DLD1 (cell line): ENCODE measurements at regions not wholly inside any gene's neighbourhood (a gene's known extent, or its start where the extent isn't known, plus 50 kb on each side); places are given as distances from the start of the nearest gene placed in this dataset.

Experiments
- in situ Hi-C: cut with HindIII; loops from 2 replicates; pipeline ENCODE4 v1.10.0; 2017; ENCODE audit warnings: low sequenced_read_pairs

DNA sequence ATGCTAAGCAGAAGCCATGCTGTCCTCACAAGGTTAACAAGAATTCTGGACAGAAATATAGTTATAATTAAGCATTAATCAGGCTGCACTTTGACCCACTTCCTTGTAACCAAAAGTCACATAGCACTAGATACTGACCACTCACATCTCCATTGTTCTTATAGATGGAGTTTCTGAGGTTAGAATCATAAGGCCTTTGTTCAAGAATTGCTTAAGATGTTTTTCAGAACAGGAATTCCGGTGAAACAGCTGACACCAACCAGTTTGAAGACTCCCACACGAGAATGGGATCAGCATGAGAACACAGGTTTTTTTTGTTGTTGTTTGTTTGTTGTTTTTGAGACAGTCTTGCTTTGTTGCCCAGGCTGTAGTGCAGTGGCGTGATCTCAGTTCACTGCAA is 488.3 kb upstream of the NRP1 start:
- in situ Hi-C loops = no loop called here

DNA sequence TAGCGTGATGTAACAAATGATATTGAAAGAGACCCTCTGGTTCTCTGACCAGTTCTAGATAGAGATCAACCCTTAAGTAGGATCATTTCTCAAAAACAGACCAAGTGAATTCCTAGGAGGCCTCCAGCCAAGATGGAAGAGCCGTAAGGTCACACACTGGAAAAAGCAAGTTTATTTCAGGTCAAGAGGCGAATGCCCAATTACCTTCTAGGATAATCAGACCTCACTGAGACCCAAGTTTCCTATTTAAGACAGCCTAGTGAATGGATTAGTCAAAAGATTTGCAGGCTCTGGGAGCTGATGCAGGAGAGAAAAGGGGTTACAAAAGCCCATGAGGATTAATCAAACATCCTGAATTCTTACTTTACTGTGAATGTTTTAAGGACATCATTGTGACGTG is 486.1 kb upstream of the NRP1 start:
- in situ Hi-C loops = no loop called here

DNA sequence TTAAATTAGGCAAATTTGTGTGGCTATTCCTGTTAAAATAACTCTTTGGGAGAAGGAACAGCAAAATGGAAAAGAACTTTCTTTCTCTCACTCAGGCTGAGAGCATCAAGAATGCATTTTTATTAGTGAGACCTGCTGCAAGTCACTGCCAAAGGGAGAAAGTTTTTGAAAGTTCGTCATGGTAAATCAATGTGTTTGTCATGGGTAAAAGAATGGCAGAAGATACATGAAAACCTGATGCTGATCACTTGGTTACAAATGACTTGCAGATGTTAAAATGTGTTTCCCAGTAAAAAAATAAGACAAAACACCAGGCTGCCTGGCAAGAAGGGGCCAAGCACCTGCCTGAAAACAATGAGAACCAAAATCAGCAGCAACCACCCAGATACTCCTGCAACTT is 484.7 kb upstream of the NRP1 start:
- in situ Hi-C loops = no loop called here

DNA sequence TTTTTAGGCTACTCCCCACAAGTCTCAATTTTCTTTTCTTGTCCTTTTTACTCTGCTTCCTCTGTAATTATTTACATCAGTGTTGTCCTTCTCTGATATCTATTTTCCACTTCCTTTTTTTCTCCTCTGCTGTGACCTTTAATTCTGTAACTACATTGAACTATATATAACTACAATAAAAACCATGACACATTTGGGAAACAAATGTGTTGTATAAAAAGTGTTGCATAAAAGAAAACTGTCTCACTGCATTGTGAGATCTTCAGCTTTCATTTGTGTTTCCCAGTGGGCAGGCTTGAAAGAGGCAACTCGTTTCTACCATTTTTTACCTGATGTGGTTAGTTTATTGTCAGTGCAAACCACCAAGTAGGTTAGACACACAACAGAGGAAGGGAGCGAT is 483.9 kb upstream of the NRP1 start:
- in situ Hi-C loops = no loop called here

DNA sequence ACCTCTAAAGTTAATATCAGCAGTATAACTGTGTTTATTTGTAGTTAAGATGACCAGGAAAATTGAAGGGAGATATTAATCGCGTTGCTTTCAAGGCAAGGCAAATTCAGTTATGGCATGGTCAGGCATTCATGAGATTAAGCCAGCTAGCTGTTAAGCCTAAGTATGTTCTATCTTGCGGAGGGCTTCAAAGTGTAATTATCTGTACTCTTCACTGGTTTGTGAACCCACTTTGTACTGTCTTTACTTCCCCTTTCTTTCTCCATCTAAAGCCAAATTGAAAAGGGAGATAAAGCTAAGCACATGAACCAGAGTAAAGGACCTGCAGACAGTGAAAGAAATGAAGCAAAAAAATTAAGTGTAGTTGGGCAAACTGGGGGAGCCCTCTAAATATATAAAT is 483.1 kb upstream of the NRP1 start:
- in situ Hi-C loops = no loop called here

DNA sequence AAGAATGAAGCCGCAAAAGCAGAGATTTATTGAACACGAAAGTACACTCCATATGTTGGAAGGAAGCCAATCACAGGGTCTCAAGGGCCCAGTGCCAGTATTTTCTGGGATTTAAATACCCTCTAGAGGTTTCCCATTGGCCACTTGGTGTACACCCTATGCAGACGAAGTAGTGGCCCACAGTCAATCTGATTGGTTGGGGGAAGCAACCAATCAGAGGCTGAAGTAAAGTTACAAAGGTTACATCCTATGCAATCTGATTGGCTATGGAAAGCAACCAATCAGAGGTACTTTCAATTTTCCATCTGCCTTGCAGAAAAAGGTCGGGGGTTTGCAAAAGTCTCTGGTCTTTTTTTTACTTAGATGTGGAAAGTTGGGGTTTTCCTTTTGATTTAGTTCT is 481.3 kb upstream of the NRP1 start:
- in situ Hi-C loops = no loop called here

DNA sequence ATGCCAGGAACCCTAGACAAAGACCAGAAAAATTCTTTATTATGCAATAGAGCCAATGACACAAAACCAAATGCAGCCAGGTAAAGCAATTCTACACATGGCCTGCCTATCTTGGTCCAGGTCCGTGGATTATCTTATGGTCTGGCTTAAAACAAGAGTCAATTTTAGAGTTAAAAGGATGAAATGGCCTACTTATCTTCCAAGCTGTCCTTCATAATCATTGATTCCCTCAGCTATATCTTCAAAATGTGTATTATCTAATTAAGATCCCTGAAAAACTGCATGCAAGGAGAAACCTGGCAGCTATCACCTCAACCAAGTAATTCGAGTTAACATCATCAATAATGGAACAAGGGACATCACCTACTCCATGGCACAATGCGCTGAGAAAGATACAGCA is 479.4 kb upstream of the NRP1 start:
- in situ Hi-C loops = no loop called here

DNA sequence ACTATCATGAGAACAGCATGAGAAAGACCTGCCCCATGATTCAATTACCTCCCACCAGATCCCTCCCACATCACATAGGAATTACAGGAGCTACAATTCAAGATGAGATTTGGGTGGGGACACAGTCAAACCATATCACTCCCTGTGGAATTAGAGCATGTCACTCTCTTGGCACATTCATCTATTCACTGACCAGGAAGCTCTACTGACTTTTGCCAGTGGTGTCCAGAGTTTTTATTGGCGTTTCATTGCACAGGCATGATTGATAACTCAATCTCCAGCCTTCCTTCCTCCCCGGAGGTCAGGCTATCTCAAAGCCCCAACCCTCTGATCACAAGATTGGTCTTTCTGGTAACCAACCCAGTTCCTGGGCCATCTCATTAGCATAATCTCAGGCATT is 478.9 kb upstream of the NRP1 start:
- in situ Hi-C loops = no loop called here

DNA sequence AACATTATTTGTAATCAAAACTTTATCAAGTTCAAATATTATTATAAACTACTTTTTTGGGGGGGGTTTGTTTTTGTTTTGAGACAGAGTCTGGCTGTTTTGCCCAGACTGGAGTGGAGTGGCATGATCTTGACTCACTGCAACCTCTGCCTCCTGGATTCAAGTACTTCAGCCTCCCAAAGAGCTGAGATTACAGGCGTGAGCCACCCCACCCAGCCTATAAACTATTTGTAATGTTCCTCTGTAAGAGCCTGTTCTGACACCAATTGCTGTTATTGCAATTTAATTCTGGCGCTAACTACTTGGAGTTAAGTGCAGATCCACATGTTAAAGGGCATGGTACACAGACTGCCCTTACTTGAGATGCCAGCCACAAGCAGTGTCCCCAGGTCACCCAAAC is 478.1 kb upstream of the NRP1 start:
- in situ Hi-C loops = no loop called here

DNA sequence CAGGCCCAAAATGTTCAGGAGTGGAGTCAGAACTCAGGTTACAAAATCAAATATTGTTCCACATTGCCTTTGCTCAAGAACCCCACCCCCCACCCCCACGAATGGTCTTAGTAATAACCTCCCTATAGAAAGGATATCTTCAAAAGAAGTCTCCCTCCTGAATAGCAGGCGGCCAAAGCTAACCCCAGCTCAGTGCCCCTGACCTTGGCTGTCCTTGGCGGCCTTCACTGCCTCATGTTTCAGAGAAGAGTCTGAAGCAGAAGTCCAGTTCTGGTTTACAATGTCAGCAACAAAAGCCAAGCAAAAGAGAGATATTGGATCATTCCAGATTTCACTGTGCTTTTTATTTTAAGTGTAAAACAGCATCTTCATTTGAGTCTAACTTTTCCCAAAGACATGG is 476.5 kb upstream of the NRP1 start:
- in situ Hi-C loops = no loop called here

DNA sequence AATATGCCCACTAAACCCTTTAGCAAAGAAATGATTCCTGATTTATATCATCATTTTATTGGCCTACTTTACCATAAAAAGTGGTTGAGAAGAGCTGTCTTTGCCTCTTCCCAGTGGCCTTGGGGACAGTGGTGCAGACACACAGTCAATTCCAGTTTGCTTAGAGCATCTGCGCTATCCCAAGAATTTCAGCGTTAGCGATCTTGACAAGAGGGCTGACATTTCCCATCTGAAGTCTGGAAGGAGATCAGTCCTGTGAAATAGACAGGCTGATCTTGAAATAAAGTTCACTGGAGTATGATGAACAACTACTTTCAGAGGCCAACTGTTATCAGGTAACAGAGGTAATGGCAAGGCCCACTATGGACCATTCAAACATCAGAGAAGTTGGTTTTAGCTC is 475.3 kb upstream of the NRP1 start:
- in situ Hi-C loops = no loop called here

DNA sequence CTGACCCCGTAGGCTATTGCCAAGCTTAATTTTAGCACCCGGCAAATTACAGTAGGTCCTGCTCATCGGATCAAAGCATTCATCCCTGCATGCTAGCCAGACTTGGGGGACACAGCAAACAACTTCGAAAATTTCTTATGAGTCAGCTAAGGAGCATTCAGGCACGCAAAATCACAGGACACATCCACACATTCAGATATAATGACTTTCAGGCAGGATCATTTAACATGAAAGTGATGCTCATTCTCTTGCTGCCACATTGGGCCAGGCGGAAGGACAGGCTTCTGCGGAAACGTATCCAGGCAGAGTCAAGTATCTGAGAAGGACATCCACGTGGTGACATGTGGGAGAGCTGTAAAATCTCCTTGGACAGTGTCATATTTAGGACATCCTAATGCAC is 474.0 kb upstream of the NRP1 start:
- in situ Hi-C loops = no loop called here

DNA sequence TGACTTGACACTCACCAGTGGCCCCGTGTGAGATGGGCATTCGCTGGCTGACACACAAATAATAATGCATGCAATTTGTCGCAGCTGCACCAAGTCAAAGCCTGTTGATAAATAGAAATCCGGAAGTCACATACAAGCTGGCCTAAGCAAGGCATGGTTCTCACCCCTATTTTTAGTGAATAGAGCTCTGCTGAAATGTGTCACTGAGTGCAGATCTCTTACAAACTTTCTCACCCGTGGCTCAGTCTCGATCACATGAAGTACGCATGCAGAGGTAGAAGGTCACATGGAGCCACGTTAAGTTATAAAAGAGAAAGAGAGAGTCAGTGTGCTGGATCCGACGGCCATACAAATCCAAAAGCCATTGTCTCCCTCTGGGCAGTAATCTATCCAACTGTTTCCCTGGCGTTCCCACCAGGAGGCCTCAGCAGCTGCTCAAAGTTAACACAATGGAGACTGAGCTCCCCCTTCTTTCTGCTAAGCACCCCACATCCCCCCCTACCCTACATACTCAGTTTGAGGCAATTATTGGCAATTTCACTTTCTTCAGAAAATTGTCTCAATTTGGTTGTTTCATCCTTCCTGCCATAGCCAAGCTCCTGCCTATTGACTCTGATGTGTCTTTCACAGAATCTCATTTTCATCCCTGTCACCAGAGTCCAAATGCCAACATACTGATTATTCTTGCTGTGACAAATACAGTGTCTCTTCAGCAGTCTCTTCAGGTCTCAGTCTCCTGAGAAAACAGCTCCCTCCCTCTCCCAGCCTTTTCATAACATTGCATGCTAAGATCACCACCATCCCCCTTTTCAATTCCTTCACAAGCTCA is 473.3 kb upstream of the NRP1 start:
- in situ Hi-C loops = no loop called here

DNA sequence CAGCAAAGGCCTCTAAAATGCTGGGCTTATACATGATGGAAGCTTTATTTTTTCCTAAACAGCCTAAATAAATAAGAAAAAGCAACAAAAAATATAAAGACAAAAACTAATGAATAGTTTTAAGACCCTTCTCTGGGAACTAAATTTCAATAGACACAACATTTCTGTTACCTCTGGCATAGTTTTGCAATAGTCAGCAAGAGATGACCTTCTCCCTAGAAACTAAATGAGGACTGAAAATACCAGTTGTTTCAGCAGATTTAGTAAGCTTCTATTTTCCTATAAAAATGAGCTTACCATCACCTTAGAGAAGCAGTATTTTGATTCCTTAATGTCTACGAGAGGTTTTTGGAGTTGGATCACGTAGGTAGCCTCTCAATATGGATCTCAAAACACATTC is 471.4 kb upstream of the NRP1 start:
- in situ Hi-C loops = no loop called here

DNA sequence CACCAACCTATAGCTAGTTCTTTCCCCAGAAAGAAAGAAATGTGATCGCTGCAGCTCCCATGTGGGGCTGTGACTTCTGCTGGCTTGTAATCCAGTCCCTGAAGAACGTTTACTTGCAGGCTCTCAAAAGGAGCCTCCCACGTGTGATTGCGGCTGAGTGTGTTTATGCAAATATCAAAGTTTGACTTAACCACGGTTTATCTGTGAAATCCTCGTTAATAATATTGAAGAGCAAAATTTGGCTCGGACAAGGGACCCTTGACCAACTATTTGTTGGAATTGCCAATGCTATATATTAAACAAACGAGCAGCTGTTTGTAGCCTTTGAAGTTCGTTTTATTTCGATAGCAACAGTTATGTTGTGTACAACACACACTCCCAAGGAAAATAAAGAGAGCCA is 470.1 kb upstream of the NRP1 start:
- in situ Hi-C loops = no loop called here

DNA sequence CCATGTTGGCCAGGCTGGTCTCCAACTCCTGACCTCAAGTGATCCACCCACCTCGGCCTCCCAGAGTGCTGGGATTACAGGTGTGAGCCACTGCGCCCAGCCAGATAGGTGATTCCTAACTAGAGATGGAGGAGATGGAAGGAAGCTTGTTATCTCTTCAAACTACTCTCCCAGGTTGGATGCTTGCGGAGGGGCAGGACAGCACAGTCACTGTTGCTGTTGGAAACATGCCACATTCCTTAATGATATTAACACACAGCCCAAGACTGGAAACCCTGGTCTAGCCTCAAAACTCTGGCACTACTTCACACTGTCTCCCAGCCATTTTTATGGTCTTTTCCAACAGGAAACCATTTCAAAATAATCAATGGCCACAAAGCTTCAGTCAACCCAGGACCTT is 468.8 kb upstream of the NRP1 start:
- in situ Hi-C loops = no loop called here

DNA sequence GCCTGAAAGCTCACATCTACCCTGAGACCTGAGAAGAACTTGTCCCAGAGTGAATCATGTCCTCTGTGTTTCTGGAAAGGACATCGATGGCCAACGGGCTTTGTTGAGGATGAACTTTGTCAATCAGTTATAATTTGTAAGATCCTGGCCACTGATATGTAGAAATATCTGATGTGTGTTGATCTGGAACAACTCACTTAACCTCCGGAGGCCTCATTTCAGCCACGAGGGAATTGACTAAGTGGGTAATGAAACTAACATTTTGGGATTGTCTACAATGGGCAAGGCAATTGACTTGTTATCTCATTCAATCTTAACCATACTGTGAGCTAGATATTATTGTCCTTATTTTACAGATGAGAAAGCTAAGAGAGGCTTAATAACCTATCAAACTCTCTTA is 468.1 kb upstream of the NRP1 start:
- in situ Hi-C loops = no loop called here

DNA sequence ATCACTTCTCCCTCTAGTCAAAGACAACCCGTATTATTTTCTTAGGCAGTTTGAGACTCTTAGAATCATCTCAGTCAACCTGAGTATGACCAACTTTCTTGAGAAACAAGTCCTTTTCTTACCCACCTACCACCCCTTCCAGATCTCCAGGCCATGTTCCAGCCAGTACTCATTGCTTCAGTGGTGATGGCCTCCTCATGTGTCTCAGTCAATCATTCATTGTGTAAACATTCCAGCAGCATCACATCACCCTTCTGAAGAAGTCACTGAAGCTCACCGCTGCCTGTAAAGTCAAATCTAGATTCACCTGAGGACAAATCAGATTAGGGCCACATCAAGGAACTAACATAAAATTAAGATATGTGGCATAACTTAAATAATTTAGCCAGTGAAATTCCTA is 467.2 kb upstream of the NRP1 start:
- in situ Hi-C loops = no loop called here

DNA sequence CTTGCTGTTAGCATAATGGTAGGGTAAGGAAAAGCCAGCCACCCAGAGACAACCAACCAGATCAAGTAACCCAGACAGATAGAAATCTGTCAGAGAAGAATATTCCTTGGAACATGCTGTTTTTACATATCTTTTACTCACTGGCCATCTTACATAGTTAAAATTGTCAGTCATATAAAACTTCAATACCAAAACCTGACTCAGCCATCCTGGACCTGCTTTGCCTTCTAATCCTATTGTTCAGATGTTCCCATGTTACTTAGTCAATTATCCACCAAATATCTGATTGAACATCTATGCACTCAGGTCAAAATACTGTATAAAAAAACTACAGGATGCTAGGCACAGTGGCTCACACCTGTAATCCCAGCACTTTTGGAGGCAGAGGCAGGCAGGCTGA is 466.5 kb upstream of the NRP1 start:
- in situ Hi-C loops = no loop called here

DNA sequence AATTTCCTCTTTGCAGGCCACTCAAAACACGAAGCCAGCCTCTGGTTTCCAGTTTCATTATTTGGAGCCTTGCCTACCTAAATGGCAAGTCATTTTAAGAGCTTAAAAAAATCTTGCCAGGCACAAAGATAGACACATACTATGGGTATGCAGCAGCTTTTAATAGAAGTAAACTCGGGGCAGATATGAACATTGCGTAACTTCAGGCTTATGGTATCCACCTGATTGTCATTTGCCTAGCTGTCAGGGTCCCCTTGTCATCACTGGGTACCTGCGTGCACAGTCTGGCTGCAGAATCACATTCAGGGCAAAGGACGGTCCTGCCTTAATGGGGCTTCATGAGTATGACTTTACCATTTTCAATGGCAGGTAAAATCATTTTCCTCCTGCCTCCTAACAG is 466.1 kb upstream of the NRP1 start:
- in situ Hi-C loops = no loop called here

DNA sequence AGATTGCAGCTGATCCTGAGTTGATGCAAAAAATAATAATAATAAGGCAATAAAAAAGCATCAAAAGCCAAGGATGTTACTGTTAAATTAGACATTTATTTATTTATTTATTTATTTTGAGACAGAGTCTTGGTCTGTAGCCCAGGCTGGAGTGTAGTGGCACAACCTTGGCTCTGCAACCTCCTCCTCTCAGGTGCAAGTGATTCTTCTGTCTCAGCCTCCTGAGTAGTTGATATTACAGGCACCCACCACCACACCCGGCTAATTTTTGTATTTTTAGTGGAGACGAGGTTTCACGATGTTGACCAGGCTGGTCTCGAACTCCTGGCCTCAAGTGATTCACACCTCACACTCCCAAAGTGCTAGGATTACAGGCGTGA is 465.5 kb upstream of the NRP1 start:
- in situ Hi-C loops = no loop called here

DNA sequence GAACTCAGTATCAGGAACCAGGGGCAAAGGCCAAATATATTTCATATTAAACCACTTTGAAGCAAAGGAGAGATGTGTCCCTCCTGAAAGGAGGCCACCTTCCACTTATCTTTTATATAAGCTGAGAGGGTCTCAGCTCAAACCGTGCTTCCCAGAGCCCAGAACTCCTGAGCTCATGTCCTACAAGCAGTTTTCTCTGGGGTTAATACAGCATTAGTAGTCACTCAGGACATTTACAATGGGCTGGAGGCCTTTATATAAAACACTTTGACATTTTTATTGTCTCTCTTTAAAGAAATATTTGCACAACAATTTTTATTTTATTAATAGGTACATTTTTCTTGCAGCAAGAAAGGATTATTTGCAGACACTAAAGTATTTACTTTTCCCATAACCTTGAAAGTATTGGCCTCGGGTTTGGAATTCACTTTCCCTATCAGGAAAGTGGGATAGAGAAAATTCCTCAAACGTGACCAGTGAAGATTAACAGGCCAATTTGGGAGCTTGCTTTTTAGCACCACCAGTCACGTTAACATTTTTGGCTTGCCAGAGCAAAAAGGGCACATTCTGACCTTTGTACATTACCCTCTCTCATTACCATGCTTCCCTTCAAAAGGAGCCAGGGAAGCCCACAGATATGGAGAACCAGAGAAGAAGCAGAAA is 464.9 kb upstream of the NRP1 start:
- in situ Hi-C loops = no loop called here

DNA sequence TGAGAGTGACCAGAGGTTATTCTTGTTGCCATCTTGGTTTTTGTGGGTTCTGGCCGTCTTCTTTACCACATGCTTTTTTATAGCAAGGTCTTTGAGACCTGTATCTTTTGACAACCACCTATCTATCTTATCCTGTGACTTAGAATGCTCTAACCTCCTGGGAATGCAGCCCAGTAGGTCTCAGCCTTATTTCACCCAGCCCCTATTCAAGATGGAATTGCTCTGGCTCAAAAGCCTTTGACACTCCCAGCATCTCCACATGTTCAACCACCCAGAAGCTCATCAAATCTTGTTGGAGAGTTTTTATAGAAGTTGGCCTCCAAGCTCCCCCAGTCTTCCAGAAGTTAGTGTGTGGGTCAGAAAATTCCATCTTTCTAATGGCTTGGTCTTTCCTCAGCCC is 464.3 kb upstream of the NRP1 start:
- in situ Hi-C loops = no loop called here
